ENCODE measurements at regions not wholly inside any gene's neighbourhood (a gene's known extent, or its start where the extent isn't known, plus 50 kb on each side); places are given as distances from the start of the nearest gene placed in this dataset.

DNA sequence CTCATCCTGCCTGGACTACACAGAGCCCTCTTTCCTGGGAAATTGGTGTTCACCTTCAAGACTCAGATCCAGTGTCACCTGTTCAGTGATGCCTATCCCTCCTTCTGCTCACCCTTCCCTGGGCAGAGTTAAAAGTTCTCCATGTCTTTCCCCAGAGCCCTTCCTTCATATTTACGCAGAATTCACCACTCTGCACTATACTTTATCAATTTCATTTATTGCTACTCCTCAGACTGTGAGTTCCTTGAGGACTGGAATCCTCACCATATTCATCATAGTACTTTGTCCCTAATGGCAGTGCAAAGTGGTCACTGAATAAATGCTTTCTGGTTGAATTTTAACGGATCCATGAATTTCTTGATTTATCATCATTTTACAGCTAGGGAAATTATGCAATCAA is 300.0 kb downstream of the CHRM3 start:
- no peak for DNase-seq

DNA sequence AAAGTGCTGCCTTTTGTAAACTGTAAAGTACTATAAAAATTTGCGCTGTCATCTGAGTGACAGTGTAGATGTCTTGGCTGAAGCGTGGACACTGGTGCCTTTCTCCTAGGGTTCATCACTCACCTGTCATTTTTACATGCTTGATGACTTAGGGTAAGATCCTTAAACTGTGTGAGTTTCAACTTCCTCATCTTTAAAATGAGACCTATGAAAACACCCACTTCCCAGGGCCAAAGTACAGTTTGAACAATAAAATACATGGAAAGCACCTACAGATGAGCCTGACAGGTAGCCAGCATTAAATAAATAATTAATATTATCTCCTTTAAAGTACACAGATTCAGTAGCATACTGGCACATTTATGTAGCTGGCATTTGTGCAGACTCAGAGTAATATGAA is 309.9 kb downstream of the CHRM3 start:
- DNase-seq = no peak

DNA sequence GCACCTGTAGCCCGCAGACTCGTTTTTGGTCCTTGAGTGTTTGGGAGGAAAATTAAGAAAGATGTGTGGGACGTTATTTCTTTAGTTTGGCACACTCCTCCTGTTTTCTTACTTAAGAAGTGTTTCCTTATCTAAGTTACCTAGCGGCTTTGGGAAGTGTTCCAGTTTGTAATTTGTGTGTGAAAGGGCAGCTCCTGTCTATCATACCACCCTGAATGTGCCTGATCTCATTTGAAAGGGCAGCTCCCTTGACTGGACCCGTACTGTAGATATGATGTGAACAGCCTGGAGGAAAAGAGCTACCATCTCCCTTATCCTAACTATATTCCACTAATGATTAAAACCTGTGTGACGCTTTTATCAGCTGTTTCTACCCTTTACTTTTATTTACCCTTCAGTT is 314.3 kb downstream of the CHRM3 start:
- no peak for DNase-seq

DNA sequence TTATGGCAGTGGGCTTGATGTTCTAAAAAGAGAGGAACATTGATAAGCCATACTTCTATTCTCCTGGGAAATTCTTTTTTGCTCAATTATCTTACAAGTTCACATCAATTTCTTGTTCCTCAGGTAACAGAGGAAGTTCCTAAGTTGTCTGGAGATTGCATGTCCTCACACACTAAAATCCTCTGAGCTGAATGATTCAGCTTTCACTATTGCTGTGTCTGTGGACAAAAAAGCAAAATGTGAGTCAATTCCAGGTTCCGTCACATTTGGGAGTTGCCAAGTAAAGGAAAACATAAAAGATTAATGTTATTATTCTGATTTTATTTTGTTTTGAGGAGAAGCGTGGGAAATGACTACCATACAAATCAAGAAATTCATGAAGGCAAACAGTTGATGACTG is 316.7 kb downstream of the CHRM3 start:
- no peak for DNase-seq

DNA sequence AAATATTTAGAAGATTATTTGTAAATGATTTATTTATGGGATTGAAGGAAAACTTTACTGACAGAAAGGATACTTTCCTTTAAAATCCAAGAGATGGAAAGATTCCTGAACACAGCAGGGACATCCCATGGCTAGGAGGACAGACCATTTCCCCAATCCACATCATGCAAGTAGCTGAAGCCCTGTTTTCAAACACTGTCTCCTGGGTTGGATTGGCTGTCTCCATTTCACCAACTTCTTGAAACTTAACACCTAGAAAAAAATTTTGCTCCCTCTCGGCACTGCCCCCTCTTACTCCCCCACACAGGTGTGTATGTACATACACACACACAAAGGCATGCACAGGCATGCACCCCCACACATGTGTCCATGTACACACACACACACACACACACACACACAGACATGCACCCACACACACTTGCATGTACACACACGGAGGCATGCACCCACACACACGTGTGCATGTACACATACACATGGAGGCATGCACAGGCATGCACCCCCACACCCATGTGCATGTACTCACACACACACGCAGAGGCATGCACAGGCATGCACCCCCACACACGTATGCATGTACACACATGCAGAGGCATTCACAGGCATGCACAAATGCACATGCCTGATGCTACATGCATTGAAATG is 320.0 kb downstream of the CHRM3 start:
- DNase-seq = no peak

DNA sequence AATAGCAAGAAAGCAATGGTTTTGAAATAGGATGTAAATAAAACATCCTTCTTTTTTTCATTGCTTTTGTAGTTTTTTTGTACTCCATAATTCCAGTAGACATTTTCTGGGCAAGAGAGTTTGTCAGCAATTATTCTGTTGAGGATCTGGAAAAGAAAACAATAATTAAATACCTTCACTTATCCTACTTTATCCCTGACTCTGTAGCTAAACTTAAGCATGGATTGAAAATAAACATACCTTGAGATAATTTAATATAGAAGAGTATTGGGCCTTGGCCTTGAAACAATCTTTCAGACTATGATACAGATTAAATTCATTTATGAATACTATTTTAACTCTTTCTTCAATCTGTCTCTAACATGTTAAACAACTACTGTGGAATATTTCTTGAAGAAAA is 321.2 kb downstream of the CHRM3 start:
- no peak for DNase-seq

DNA sequence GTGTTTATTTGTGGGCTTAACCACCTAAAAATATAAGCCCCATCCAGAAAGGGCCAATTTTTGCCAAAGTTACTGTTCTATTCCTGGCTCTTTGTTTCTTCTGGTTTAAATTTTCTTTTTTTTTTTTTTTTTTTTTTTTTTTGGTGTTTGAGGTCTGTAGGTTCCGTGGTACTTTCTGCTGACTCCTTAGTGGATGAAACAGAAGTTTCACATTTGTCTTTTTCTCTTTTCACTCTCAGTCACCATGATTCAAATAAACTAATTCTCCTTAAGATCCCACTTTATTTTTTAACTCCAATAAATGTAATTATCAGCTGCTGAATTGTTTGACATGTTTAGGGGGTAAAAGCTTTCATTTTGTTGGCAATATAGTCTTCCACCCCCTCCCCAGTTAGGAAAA is 322.3 kb downstream of the CHRM3 start:
- DNase-seq = no peak

DNA sequence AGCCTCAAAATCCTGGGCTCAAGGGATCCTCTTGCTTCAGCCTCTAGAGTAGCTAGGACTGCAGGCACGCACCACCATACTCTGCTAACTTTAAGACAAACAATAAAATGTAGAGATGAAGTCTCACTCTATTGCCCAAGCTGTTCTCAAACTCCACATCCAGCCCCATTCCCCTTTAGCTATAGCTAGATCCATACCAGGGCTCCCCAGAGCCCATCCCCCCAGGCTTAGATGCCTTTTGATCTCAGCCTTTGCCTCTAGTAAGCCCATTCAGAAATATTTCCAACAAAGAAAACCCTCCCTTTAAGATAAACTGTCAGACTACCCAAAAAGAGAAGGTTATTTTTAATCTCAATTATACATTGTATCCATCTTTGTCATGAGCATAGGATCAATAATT is 325.4 kb downstream of the CHRM3 start:
- DNase-seq = no peak

DNA sequence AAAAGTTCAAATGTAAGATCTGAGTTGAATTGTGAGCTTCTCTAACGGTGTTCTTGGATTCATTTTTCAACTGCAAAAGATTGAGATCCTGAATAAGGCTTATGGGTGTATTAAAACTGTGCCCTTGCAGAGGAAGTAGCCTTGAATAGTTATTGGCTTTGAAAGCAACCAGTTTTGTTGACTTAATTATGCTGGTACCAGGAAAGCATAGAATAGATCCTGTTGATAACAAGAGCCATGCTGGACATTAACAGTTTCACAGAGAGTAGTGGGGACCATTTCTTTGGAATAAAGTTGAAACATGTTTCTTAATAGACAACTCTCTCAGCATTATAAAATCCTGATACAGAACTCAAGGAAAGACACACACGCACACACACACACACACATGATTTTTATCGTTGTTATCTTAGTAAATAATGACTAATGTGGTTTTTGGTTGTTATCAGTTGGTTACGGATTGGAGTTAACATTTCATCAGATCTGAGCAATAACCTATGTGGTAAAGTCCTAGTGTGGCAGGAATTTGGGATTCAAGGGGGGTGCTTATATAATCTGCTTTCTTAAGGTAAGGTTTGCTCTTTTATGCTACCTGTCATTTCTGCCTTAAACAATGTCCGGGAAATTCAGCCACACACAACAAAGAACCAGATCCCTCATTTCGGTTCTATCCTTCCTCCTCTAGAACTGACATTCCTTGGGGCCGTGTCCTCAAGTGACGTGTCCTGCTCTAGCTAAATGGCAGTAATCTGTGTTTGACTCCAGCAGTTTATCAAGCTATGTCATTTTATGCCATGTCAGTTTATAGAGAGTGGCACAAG is 330.9 kb downstream of the CHRM3 start:
- no peak for DNase-seq

DNA sequence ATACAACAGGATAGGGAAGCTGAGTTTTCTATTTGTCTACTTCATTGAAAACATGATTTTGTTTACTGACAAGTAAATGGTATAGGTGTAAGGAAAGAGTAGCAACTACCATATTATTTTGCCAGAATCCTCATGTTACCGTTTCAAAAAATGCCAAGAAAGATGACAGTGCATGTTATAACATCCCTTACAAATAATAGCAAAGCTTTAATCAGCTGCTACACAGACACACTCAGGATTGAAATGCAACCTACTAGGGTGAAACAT is 331.5 kb downstream of the CHRM3 start:
- no peak for DNase-seq

DNA sequence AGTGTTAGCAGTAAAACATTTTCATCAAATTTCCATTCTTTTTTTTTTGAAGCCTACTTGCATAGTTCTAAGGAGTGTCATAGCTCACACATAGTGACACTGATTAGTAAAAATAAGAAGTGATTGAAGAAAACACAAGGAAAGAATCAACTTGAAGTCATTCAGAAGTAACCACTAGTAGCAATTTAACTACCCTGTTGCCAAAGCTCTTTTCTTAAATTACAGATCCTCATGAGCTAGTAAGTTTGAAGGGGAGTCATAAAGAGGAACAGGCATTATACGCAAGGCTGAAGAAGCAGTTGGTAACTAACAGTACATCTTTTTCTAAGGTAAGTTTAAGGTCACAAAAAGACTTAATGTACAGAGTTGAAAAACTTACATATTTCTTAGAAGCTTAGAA is 332.2 kb downstream of the CHRM3 start:
- DNase-seq = no peak

DNA sequence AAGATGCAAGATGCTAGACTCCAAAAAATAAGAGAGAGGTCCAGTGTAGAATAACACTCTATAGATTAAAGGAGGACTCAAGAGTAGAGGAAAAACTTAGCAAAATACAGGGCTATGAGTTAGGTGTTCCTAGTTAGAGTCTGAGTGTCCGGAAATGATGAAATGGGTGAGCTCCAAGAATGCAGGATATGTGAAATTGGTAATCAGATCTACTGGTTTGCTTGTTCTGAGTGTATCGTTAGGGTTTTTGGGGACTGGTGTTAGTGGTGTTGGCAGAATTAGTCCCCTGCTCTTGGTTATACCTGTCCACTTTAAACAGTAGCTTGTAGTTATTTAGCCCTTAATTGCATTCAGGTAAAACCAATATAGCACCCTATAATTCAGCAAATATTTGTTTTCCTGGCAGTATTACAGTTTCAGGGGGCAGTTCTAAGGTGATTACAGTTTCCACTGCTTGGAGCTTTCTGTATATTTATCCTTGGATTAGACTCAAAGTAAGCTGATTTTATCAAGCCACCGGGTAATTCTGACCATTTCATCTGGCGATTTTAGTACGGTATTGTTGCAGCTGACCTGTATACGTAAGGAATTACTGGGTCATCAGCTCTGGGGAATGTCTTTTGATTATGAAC is 332.7 kb downstream of the CHRM3 start:
- DNase-seq = peak; percentile 5

DNA sequence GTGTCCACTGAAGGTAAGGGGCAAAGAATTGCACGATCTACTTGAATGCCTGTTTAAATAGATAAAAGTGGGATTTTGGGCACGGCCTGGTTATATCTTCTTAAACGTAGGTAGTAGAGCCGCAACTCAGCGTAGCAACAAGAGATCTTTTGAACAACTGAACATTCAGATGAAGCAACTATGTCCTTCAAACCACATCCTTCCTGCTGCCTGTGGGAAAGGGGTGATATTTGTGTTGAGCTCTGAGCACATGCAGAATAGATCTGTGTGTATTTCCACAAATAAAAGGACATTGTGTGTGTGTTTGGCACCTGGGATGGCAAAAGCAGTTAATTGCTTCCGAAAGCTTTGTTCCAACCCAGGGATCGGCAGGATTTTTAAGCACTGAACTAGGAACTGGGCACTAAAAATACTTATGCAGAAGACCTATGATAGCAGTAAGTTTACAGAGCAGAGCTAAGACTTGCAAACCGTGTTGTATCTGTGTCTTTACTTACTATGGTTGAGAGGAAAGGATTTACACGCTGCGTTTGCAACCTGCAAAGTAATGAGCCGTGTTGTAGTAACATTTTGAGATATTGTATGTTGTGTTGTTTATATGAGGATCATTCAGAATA is 333.4 kb downstream of the CHRM3 start:
- no peak for DNase-seq

DNA sequence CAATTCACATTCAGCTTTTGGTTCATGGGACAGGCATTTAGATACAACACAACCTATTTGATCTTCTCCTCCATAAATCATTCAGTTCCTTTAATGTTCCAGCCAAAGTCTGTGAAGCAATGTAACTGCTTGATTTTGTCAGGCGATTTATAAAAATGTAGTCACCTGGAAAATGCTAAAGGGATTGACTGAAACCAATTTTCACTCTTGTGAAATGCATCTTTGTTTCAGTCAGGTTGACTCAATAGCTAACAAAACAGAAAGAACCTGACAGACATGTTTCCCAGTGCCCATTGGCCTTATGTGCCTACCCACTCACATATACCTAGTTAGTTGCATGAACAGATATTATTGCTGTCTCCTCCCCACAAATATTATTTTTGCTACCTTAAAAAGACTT is 335.7 kb downstream of the CHRM3 start:
- no peak for DNase-seq

DNA sequence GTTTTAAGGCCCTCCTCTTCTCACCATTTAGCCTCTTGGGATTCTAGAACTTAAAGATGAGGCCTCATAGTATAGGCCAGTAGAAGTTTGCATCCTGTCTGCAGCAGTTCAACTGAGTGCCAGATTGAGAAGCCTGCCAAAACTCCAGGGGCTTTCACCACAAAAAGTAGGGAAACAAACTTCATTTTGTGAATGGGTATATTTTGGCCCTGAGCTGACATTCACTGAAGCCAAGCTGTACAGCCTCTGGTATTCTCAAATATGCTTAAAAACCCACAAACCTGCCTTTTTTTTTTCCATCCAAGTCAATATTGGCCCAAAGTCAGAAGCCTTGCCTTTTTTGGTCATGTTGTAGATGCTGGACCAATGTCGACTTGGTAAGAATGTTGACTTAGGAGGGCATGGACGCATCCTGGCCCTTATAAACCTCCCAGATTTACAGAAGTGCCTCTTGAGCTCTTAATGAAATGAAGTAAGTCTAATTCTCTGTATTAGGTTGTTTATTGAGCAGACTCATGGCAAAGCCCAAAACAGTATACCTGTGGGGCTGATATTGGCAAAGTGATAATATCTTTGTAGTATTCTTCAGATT is 337.5 kb downstream of the CHRM3 start:
- DNase-seq = no peak

DNA sequence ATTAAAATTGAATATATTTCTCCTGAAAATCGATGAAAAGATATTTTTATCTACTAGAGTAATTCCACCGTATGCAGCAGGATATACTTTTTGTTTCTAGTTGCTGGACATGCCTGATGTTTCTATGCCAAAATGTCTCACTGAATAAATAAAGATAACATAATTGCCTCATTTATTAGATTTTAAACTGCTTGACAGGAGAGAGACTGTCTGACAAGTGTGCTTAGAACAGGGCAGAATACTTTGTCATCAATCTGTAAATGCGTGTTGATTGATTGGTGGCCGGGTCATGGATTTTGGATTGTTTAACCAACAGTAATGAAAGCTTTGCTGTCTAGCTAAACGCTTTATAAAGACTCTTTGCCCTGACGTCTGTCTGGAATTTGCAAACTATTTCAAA is 339.0 kb downstream of the CHRM3 start:
- no peak for DNase-seq

DNA sequence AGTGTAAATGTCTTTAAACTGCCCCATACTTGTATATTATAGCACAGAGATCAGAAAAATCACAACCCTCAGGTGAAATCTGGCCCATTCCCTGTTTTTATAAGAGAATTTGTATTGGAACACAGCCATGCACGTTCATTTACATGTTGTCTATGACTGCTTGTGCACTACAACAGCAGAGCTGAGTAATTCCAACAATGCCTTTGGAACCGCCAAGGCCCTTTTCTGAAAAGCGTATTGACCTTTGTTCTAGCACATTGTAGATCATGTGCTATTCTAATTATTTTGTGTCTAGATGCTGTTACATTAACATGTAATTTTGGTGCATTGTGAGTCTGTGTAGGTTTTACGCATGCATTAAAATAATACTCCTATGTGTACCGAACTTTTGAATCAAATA is 339.6 kb downstream of the CHRM3 start:
- DNase-seq = no peak

DNA sequence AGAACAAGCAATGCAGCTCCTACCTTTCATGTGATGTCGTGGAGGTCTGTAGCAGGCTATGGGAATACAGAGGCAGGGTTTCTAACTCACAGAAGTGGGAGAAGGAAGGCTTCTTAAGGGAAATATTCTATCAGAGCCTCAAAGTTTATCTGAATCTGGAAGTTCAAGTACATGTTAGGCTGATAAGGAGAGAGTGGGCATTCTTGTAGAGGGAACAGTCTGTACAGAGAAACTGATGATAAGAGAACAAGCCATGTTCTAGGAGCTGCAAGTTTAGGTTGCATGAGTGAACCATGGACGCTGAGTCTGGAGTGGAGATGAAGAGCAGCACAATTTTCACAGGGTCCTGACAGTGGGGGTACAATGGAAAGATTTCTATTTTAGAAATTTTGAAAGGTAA is 344.0 kb downstream of the CHRM3 start:
- no peak for DNase-seq

DNA sequence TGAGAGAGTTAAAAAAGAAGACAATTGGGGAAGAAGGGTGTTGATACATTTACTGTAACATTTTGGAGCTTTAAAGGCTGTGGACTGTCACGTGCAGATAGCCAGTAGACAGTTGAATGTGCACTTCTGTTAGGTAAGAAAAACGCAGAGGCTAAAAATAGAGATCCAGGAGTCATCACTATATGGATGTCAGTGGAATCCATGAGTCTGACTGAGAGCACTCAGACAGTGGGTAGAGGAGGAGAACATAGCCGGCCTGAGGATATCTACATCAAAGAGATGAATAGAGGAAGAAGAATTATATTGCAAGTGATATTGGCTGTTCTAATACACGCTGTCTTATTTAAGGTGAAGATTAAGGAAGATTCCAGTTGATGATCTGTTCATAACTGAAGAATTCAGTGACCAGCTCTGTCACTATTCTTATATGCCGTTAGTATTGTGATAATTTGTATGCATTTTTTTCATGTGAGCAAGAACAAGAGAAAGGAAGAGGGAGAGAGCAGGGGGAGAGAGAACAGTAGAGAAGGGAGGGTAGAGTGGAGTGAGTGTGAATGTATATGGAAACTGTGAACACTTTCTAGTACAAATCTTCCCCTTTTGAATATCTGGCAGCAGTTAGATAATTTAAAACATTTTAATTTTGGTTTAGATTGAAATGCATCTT is 344.8 kb downstream of the CHRM3 start:
- DNase-seq = no peak

DNA sequence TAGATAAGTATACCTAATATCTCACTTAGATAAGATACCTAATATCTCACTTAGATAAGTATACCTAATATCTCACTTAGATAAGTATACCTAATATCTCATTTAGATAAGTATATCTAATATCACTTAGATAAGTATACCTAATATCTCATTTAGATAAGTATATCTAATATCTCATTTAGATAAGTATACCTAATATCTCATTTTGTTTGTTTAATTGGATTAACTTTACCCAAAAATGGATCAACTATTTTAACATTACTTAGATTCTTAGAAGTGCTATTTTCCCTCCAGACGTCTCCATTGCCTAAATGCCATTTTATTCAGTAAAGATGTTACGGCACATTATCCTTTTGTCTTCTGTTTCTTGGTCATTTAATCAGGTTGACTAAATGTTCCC is 346.4 kb downstream of the CHRM3 start:
- DNase-seq = no peak

DNA sequence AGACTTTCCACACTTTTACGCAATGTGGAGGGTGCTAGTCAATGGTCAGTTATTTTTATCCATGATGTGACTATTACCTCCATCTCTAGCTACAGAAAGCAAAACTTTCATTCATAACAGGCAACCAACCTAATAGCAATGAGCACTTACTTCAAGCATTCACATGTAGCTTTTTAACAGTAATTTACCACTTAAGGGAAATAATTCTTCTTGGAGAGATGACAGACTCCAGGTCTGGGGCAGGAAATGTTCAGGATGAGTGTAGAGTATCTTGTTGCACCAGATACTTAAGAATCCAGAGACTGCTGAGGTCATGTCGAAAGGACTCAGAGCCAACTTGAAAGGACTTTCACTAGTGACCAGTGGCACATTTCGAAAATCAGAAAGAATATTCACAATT is 347.6 kb downstream of the CHRM3 start:
- DNase-seq = no peak

DNA sequence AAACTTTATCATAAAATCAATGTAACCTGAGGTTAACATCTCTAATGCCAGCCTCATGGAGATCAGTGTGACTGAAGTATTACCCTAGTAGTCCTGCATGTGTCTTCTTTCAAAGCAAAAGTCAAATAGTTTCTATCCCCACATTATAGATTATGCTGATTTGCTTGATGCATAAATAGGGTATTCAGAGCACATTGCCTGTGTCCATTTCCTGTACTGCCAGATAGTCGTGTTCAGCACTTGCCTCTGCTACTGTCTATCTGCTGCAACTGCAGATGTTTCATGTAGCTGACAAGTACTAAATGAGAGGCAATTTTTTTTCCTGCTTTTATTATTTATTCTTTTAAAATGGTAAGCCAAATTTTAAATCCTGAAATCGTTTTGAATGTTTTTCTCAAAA is 348.7 kb downstream of the CHRM3 start:
- no peak for DNase-seq

DNA sequence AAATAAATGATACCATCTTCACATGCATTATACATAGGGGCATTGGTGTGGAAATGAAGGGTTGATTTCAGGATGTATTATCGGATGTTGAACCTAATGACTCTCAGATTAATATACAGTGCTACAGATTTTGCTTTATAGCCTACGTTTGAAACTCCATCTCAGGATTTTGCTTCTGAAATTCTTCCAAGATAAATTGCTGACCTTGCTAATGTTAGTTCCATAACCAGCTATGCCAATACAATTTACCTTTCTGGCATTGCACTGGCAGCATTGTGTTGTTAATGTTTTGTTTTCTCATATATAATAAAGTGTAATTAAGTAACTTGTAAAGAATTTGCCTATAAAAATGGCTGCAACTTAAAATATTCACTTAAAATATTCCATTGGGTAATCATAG is 350.1 kb downstream of the CHRM3 start:
- no peak for DNase-seq

Data from NCI-H69 (cell line).